ENCODE measurements at regions not wholly inside any gene's neighbourhood (a gene's known extent, or its start where the extent isn't known, plus 50 kb on each side); places are given as distances from the start of the nearest gene placed in this dataset.

DNA sequence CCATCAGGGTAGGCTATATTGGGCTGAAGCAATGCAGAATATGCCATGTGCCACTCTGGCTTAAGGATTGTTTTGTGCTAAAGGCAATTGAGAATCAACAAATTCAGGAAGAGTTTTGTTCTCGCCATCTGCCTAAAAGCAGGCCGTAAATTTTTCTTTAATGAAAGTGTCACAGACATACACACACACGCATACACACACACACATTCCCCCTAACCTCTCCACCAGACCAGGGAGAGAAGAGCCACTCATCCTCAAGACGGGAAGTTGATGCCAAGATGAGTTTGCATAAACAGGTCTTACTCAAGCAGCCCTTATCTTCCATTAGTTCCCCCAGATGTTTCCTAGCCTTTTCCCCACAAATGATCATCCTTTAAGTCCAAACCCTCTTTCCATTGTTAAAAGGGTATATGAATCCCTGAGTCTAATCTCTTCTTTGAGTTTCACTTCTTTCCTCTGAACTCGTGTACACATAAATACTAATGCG, 59.6 kb upstream of the TRIM24 start:
- no peaks in the 10 kb centered on the region for H3K36me3 ChIP-seq (ENCODE audit: control insufficient read depth, insufficient read depth, low read length)
- FAIRE-seq, result no peak

DNA sequence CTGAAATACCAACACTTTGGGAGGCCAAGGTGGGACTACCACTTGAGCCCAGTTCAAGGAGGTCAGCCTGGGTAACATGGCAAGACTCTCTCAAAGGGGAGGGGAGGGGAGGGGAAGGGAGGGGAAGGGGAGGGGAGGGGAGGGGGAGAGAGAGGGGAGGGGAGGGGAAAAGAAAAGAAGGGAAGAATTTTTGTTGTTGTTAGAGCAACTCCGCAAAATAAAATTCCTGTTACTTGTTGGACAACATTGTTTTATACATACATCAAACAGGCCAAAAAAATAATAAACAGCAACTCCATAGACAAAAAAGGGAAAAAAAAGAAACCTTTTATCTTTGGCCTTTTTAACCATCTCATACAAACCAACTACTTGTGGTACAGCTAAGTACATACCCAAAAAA, 57.3 kb upstream of the TRIM24 start:
- FAIRE-seq (no peak), DNase-seq (ENCODE audit: low read depth) (no peak)
- TF ChIP-seq, protein P1, sequence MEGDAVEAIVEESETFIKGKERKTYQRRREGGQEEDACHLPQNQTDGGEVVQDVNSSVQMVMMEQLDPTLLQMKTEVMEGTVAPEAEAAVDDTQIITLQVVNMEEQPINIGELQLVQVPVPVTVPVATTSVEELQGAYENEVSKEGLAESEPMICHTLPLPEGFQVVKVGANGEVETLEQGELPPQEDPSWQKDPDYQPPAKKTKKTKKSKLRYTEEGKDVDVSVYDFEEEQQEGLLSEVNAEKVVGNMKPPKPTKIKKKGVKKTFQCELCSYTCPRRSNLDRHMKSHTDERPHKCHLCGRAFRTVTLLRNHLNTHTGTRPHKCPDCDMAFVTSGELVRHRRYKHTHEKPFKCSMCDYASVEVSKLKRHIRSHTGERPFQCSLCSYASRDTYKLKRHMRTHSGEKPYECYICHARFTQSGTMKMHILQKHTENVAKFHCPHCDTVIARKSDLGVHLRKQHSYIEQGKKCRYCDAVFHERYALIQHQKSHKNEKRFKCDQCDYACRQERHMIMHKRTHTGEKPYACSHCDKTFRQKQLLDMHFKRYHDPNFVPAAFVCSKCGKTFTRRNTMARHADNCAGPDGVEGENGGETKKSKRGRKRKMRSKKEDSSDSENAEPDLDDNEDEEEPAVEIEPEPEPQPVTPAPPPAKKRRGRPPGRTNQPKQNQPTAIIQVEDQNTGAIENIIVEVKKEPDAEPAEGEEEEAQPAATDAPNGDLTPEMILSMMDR (IDR thresholded peaks at IDR 0.05; ENCODE audit: insufficient read depth, low read length, severe bottlenecking), result no peak
- Histone ChIP-seq H3K36me3 (ENCODE audit: control insufficient read depth, insufficient read depth, low read length) (no peaks in the 10 kb centered on the region), H3K4me3 (ENCODE audit: low read depth, low read length) (no peak overlapping the region), H3K27me3 (ENCODE audit: control insufficient read depth, insufficient read depth, low read length) (no peaks in the 10 kb centered on the region)

More for the DNA sequence above, 59.6 kb upstream of the TRIM24 start:
- Histone ChIP-seq H3K27me3 (ENCODE audit: control insufficient read depth, insufficient read depth, low read length) (no peaks in the 10 kb centered on the region), H3K4me3 (ENCODE audit: low read depth, low read length) (no peak overlapping the region)
- DNase-seq (ENCODE audit: low read depth), result no peak
- TF ChIP-seq, protein P1 (IDR thresholded peaks at IDR 0.05; ENCODE audit: insufficient read depth, low read length, severe bottlenecking), result no peak

DNA sequence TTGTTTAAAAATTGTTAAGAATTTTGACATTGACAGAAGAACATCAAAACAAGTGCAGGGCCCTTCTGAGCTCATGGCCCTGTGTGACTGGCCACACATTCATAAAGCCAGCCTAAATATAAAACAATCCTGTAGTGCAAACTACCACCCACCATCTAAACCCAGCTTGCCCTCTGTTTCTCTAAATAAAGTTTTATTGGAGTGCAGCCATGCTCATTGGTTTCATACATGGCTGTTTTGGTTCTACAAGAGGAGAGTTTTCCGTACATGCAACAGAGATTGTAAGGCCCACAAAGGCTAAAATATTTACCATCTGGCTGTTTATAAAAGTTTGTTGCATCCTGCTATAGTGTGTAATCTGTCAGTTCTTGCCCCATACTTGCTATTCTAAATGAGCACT, 54.6 kb upstream of the TRIM24 start:
- no peak for DNase-seq (ENCODE audit: low read depth)
- no peaks in the 10 kb centered on the region for H3K36me3 ChIP-seq (ENCODE audit: control insufficient read depth, insufficient read depth, low read length)
- no peak overlapping the region for H3K4me3 ChIP-seq (ENCODE audit: low read depth, low read length)
- FAIRE-seq, result no peak
- H3K27me3 ChIP-seq (ENCODE audit: control insufficient read depth, insufficient read depth, low read length), result no peaks in the 10 kb centered on the region
- TF ChIP-seq, protein P1 (IDR thresholded peaks at IDR 0.05; ENCODE audit: insufficient read depth, low read length, severe bottlenecking), result no peak

DNA sequence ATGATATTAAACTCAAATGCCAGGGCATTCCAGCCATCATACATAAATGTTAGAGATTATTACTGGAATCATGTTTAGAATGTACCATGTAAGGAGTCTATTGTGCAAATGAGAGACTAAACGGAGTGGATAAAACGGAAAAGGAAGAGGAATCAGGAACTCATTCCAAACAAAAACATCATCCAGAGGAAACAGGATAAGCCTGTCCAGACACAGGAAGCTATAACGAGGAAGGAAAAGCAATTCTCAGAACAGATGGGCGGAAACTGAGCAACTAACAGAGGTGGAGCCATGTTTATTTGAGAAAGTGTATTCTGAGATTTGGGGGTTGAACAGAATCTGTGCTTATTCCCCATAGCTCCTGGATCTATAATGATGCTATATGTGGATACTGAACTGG, 52.3 kb upstream of the TRIM24 start:
- DNase-seq (ENCODE audit: low read depth) (no peak), FAIRE-seq (no peak)
- TF ChIP-seq, protein P1 (IDR thresholded peaks at IDR 0.05; ENCODE audit: insufficient read depth, low read length, severe bottlenecking), result no peak
- H3K27me3 ChIP-seq (ENCODE audit: control insufficient read depth, insufficient read depth, low read length), result no peaks in the 10 kb centered on the region
- no peak overlapping the region for H3K4me3 ChIP-seq (ENCODE audit: low read depth, low read length)
- no peaks in the 10 kb centered on the region for H3K36me3 ChIP-seq (ENCODE audit: control insufficient read depth, insufficient read depth, low read length)
